GM12878 (cell line): ENCODE measurements at regions not wholly inside any gene's neighbourhood (a gene's known extent, or its start where the extent isn't known, plus 50 kb on each side); places are given as distances from the start of the nearest gene placed in this dataset.

ENCODE experiments used
- ATAC-seq: fragments of 200-7000 bp; cut with Tn5 transposase; 3 replicates; pipeline ENCODE4 v1.9.1; 2020; ENCODE audit warnings: mild to moderate bottlenecking, moderate library complexity
- BruUV-seq: library from RNA; stranded (reverse); fragments of 400-500 nt; replicated peaks from 2 replicates; lab custom pipeline; 2021; lab: Mats Ljungman, UMichigan
- CTCF ChIA-PET: fragments of 300-600 bp; sonication (Branson Sonifier 250); formaldehyde crosslinking; extraction: SDS; loops from one replicate; lab custom pipeline; 2021; ENCODE audit warnings: inconsistent platforms; lab: Yijun Ruan, JAX
- POLR2A ChIA-PET: fragments of 350-600 bp; formaldehyde crosslinking; extraction: SDS; loops from one replicate; lab custom pipeline; 2021; ENCODE audit warnings: inconsistent platforms; lab: Charles Lee
- RAD21 ChIA-PET: fragments of 300-600 bp; sonication (Branson Sonifier 250); formaldehyde crosslinking; loops from one replicate; lab custom pipeline; 2023; ENCODE audit warnings: antibody characterized with exemption; ENCODE audit not compliant: unreplicated experiment; lab: Charles Lee
- SMC1A ChIA-PET: fragments of 300-600 bp; sonication (Branson Sonifier 250); formaldehyde crosslinking; loops from one replicate; lab custom pipeline; 2023; ENCODE audit not compliant: unreplicated experiment, uncharacterized antibody; lab: Charles Lee
- DNase-seq: peaks from one replicate; pipeline ENCODE4 v3.0.0-alpha.2; 2011; ENCODE audit warnings: low read depth, low spot score
- FAIRE-seq: peaks from 3 replicates; lab custom pipeline; 2011; peaks lifted over from hg19 to GRCh38; lab: Jason Lieb, UNC
- H2AFZ ChIP-seq: 2 replicates; pipeline ENCODE4 v1.6.0; 2011; ENCODE audit warnings: low read depth, low read length, control low read depth; ENCODE audit not compliant: control insufficient read depth
- H3K27ac ChIP-seq: 2 replicates; pipeline ENCODE4 v1.5.1; 2011; ENCODE audit warnings: control low read depth; ENCODE audit not compliant: control insufficient read depth, insufficient read depth
- H3K27me3 ChIP-seq, 2 experiments: replicated peaks in 1 of 2; 2 replicates each; pipeline versions ENCODE4 v1.6.0 to v1.6.1; 2011; ENCODE audit warnings: low read length in 1 of 2; ENCODE audit not compliant: control insufficient read depth in 2 of 2, insufficient read depth in 2 of 2
- H3K36me3 ChIP-seq, 2 experiments: 2 replicates each; pipeline ENCODE4 v1.5.1; 2011; ENCODE audit warnings: low read length in 1 of 2; ENCODE audit not compliant: control insufficient read depth in 2 of 2, insufficient read depth in 2 of 2
- H3K4me1 ChIP-seq: 2 replicates; pipeline ENCODE4 v1.6.1; 2011; ENCODE audit warnings: mild to moderate bottlenecking, low read length, moderate library complexity, mixed read lengths; ENCODE audit not compliant: control insufficient read depth, insufficient read depth
- H3K4me2 ChIP-seq: 2 replicates; pipeline ENCODE4 v1.6.0; 2011; ENCODE audit warnings: control low read depth; ENCODE audit not compliant: control insufficient read depth, insufficient read depth
- H3K4me3 ChIP-seq: fragments of 200-600 bp; sonication (generic); 2 replicates; pipeline ENCODE4 v1.5.1; 2016
- H3K79me2 ChIP-seq: 2 replicates; pipeline ENCODE4 v1.6.0; 2011; ENCODE audit warnings: low read length; ENCODE audit not compliant: control insufficient read depth, insufficient read depth
- H3K9ac ChIP-seq: 2 replicates; pipeline ENCODE4 v1.8.0; 2011; ENCODE audit warnings: low read length, control low read depth, mixed read lengths; ENCODE audit not compliant: control insufficient read depth, insufficient read depth
- H3K9me3 ChIP-seq: replicated peaks from 3 replicates; pipeline ENCODE4 v1.5.1; 2011; ENCODE audit warnings: mild to moderate bottlenecking, low read length; ENCODE audit not compliant: control insufficient read depth, insufficient read depth
- H4K20me1 ChIP-seq: 2 replicates; pipeline ENCODE4 v1.6.0; 2011; ENCODE audit not compliant: control insufficient read depth, insufficient read depth
- NFYA ChIP-seq: IDR thresholded peaks from 2 replicates; pipeline ENCODE4 v1.6.1; 2011; ENCODE audit warnings: low read depth, mild to moderate bottlenecking, low read length, improper control_type of control experiment, borderline replicate concordance
- NRF1 ChIP-seq: conservative IDR thresholded peaks from 2 replicates; pipeline ENCODE4 v1.6.1; 2011; ENCODE audit warnings: mild to moderate bottlenecking, low read depth, low read length, improper control_type of control experiment
- SIX5 ChIP-seq: IDR thresholded peaks from 2 replicates; pipeline ENCODE4 v1.6.1; 2011; ENCODE audit warnings: mild to moderate bottlenecking, low read depth, low read length, moderate library complexity; ENCODE audit not compliant: severe bottlenecking
- TCF3 ChIP-seq: IDR thresholded peaks from 2 replicates; pipeline ENCODE4 v1.6.1; 2012; ENCODE audit warnings: low read depth, mild to moderate bottlenecking, low read length, borderline replicate concordance; ENCODE audit not compliant: insufficient read depth
- in situ Hi-C: fragments of 300-500 bp; cut with MboI; formaldehyde crosslinking; loops from 9 replicates; pipeline ENCODE4 v1.14.3; 2018; ENCODE audit warnings: mixed read lengths
- intact Hi-C: fragments of 100-400 bp; cut with micrococcal nuclease; formaldehyde crosslinking; loops from one replicate; pipeline ENCODE4 v1.14.2; 2022; ENCODE audit not compliant: unreplicated experiment
- TF ChIP-seq, protein P1 (sequence below): fragments of 450-650 bp; IDR thresholded peaks from 2 replicates; pipeline ENCODE4 v1.6.1; 2017; ENCODE audit warnings: mild to moderate bottlenecking, moderate library complexity

DNA sequence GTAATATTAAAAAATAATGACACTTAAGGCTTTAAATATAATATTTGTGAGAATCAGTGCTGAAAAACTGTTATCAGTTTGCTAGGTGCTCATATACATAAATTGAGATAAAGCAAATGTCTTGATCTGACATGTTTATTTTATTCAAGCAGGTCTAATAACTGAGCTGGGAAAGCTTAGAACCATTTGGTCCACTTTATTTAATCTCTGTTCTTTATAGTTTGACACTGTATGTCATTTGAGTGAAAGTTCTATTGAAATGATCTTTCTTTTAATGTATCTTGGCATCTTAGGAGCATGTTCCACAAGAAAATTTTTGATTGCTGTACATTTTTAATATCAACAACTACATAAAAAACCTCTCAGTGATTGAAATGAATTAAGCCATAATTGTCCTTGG is 772.0 kb upstream of the NRSN1 start:
- no peak overlapping the region for H3K4me2 ChIP-seq
- H3K27me3 ChIP-seq = no peaks in the 10 kb centered on the region
- CTCF ChIA-PET = no interaction called here
- intact Hi-C loops = no loop called here
- no peaks in the 10 kb centered on the region for H3K4me1 ChIP-seq
- H2AFZ ChIP-seq = no peak overlapping the region
- TF ChIP-seq SIX5 = no peak
- TF ChIP-seq, protein P1, sequence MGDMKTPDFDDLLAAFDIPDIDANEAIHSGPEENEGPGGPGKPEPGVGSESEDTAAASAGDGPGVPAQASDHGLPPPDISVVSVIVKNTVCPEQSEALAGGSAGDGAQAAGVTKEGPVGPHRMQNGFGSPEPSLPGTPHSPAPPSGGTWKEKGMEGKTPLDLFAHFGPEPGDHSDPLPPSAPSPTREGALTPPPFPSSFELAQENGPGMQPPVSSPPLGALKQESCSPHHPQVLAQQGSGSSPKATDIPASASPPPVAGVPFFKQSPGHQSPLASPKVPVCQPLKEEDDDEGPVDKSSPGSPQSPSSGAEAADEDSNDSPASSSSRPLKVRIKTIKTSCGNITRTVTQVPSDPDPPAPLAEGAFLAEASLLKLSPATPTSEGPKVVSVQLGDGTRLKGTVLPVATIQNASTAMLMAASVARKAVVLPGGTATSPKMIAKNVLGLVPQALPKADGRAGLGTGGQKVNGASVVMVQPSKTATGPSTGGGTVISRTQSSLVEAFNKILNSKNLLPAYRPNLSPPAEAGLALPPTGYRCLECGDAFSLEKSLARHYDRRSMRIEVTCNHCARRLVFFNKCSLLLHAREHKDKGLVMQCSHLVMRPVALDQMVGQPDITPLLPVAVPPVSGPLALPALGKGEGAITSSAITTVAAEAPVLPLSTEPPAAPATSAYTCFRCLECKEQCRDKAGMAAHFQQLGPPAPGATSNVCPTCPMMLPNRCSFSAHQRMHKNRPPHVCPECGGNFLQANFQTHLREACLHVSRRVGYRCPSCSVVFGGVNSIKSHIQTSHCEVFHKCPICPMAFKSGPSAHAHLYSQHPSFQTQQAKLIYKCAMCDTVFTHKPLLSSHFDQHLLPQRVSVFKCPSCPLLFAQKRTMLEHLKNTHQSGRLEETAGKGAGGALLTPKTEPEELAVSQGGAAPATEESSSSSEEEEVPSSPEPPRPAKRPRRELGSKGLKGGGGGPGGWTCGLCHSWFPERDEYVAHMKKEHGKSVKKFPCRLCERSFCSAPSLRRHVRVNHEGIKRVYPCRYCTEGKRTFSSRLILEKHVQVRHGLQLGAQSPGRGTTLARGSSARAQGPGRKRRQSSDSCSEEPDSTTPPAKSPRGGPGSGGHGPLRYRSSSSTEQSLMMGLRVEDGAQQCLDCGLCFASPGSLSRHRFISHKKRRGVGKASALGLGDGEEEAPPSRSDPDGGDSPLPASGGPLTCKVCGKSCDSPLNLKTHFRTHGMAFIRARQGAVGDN = no peak
- no peak for TF ChIP-seq NFYA
- no peak for TF ChIP-seq NRF1
- no peak for TF ChIP-seq TCF3
- TF ChIP-seq, all 136 proteins: peak for 0
- ChIA-PET POLR2A (no interaction called here), SMC1A (no interaction called here), RAD21 (no interaction called here)
- in situ Hi-C loops = no loop called here
- Histone ChIP-seq H3K79me2 (no peaks in the 10 kb centered on the region), H3K9me3 (no peaks in the 10 kb centered on the region), H4K20me1 (no peaks in the 10 kb centered on the region), H3K4me3 (no peak overlapping the region), H3K27ac (no peak overlapping the region), H3K36me3 (no peaks in the 10 kb centered on the region), H3K9ac (no peak overlapping the region)
- FAIRE-seq (no peak), DNase-seq (no peak), ATAC-seq (no peak)
- no TSS peak for BruUV-seq
